Gastroesophageal sphincter (tissue), 4 donors: ENCODE measurements at regions not wholly inside any gene's neighbourhood (a gene's known extent, or its start where the extent isn't known, plus 50 kb on each side); places are given as distances from the start of the nearest gene placed in this dataset.

ENCODE experiments used
- ATAC-seq: fragments of 150-250 bp; one replicate; pipeline ENCODE4 v1.9.1; 2016; ENCODE audit warnings: mild to moderate bottlenecking, moderate library complexity
- H3K27ac ChIP-seq, 4 donors: fragments of 200-600 bp; sonication (generic) in 3 of 4; 1 replicate in 3 of 4; 2 replicates in 1 of 4; pipeline ENCODE4 v1.5.1; 2016 to 2019
- H3K27me3 ChIP-seq: fragments of 200-600 bp; sonication (generic); one replicate; pipeline ENCODE4 v1.5.1; 2019
- H3K36me3 ChIP-seq, 2 donors: fragments of 200-600 bp; sonication (generic); one replicate each; pipeline ENCODE4 v1.5.1; 2019; ENCODE audit warnings: control low read depth in 1 of 2
- H3K4me1 ChIP-seq, 3 donors: fragments of 200-600 bp; sonication (generic); 1 replicate in 2 of 3; 2 replicates in 1 of 3; pipeline ENCODE4 v1.5.1; 2016 to 2019; ENCODE audit warnings: control low read depth in 2 of 3
- H3K4me3 ChIP-seq, 2 donors: fragments of 200-600 bp; sonication (generic); one replicate each; pipeline ENCODE4 v1.5.1; 2019; ENCODE audit warnings: mild to moderate bottlenecking in 1 of 2, moderate library complexity in 1 of 2
- H3K9me3 ChIP-seq, 3 donors: fragments of 200-600 bp; sonication (generic); one replicate each; pipeline ENCODE4 v1.5.1; 2017 to 2019; ENCODE audit warnings: control low read depth in 2 of 3
- CTCF ChIP-seq, 4 experiments: fragments of 200-600 bp in 2 of 4; fragments of 450-650 bp in 2 of 4; sonication (generic) in 1 of 4; IDR thresholded peaks; one replicate each; pipeline ENCODE4 v1.5.1; 2017 to 2019; ENCODE audit warnings: antibody characterized with exemption in 4 of 4, mild to moderate bottlenecking in 2 of 4, moderate library complexity in 2 of 4
- EP300 ChIP-seq: sonication (generic); formaldehyde crosslinking; IDR thresholded peaks from one replicate; pipeline ENCODE4 v1.6.1; 2017; ENCODE audit warnings: antibody characterized with exemption, mild to moderate bottlenecking
- POLR2A ChIP-seq, 2 donors: fragments of 450-650 bp; IDR thresholded peaks; one replicate each; pipeline ENCODE4 v1.6.1; 2017; ENCODE audit warnings: antibody characterized with exemption in 2 of 2, mild to moderate bottlenecking in 2 of 2, moderate library complexity in 1 of 2
- POLR2AphosphoS5 ChIP-seq: sonication (generic); formaldehyde crosslinking; IDR thresholded peaks from one replicate; pipeline ENCODE4 v1.6.1; 2017; ENCODE audit warnings: antibody characterized with exemption
- WGBS, 2 donors: methylation state at CpG; one replicate each; pipeline ENCODE4 v1.1.5; 2018; ENCODE audit warnings: low coverage in 1 of 2; 5-methylcytosine and 5-hydroxymethylcytosine counted together

- Histone ChIP-seq H3K9me3 (peaks cover 0 to 11% (median 0%) of the 10 kb centered on the region in 3 donors), H3K27me3 (peaks cover 36% of the 10 kb centered on the region), H3K27ac (no peak overlapping the region), H3K36me3 (no peaks in the 10 kb centered on the region), H3K4me3 (no peak overlapping the region), H3K4me1 (no peaks in the 10 kb centered on the region)
- ATAC-seq, result no peak
- TF ChIP-seq CTCF (IDR thresholded peaks at IDR 0.05), result no peak
- no peak for TF ChIP-seq POLR2AphosphoS5
- no peak for TF ChIP-seq EP300
- TF ChIP-seq POLR2A (IDR thresholded peaks at IDR 0.05), result no peak
- WGBS, 2 donors, result 75 to 90% methylated on average over 1 to 2 of the region's 13 CpGs
These were observed 393.1 kb upstream of the IRX1 start for GRCh38 chr5:3202570-3202969.

DNA sequence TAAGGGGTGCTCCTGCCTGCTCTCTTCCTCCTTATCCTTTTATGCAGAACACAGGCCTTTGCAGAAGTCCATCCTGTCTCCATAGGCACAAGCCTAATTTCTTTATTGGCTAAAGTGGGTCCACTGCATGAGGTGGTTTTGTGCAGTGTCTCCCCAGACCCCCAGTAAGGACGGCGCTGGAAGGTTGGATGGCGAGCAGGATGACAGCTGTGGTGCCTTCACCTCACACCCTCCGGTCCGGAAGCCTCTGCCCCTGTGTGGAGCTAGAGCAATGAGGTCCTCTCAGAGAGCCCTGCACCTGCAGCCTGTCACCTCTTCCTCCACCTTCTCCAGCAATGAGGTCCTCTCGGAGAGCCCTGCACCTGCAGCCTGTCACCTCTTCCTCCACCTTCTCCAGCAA is 393.7 kb upstream of the IRX1 start:
- no peak for TF ChIP-seq EP300
- no peak for TF ChIP-seq CTCF (IDR thresholded peaks at IDR 0.05)
- no peak for TF ChIP-seq POLR2A (IDR thresholded peaks at IDR 0.05)
- no peak for TF ChIP-seq POLR2AphosphoS5
- peaks cover 0 to 11% (median 0%) of the 10 kb centered on the region in 3 donors for H3K9me3 ChIP-seq
- no peaks in the 10 kb centered on the region for H3K36me3 ChIP-seq
- no peak overlapping the region for H3K27ac ChIP-seq
- H3K4me3 ChIP-seq, result no peak overlapping the region
- peaks cover 42% of the 10 kb centered on the region for H3K27me3 ChIP-seq
- no peaks in the 10 kb centered on the region for H3K4me1 ChIP-seq
- WGBS, 2 donors, result 85% methylated on average over 4 of the region's 6 CpGs; no CpG with 5 or more reads in 1 of the 2 donors
- no peak for ATAC-seq

DNA sequence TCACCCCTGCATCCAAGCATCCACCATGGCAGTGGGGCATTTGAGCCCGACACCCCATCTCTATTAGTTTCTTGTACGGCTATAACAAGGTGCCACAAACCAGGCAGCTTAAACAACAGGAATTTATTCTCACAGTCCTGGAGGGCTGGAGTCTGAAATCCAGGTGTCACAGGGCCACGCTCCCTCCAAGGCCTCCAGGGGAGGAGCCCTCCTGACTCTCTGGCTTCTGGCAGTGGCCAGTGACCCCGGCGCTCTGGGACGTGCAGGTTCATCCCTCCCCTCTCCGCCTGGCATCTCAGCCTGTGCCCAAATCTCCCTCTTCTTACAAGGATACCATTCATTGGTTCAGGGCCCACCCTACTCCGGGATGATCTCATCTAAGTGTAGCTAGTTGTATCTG is 394.5 kb upstream of the IRX1 start:
- WGBS, 2 donors, result 87 to 100% methylated on average over 1 to 6 of the region's 8 CpGs
- TF ChIP-seq POLR2A (IDR thresholded peaks at IDR 0.05) (no peak), EP300 (no peak), CTCF (IDR thresholded peaks at IDR 0.05) (no peak), POLR2AphosphoS5 (no peak)
- Histone ChIP-seq H3K27me3 (peaks cover 50% of the 10 kb centered on the region), H3K36me3 (no peaks in the 10 kb centered on the region), H3K4me1 (no peaks in the 10 kb centered on the region), H3K27ac (no peak overlapping the region), H3K4me3 (no peak overlapping the region), H3K9me3 (peaks cover 0 to 11% (median 0%) of the 10 kb centered on the region in 3 donors)
- no peak for ATAC-seq

- no peaks in the 10 kb centered on the region for H3K4me1 ChIP-seq
- ATAC-seq, result no peak
- H3K27me3 ChIP-seq, result peaks cover 56% of the 10 kb centered on the region
- WGBS, 2 donors, result 25 to 60% methylated on average over 1 to 9 of the region's 15 CpGs
- H3K36me3 ChIP-seq, result no peaks in the 10 kb centered on the region
- peaks cover 0 to 11% (median 0%) of the 10 kb centered on the region in 3 donors for H3K9me3 ChIP-seq
- no peak overlapping the region for H3K27ac ChIP-seq
- no peak overlapping the region for H3K4me3 ChIP-seq
- no peak for TF ChIP-seq POLR2A (IDR thresholded peaks at IDR 0.05)
- TF ChIP-seq POLR2AphosphoS5, result no peak
- TF ChIP-seq CTCF (IDR thresholded peaks at IDR 0.05), result no peak
- TF ChIP-seq EP300, result no peak
These were observed 395.5 kb upstream of the IRX1 start for GRCh38 chr5:3199962-3200755.

DNA sequence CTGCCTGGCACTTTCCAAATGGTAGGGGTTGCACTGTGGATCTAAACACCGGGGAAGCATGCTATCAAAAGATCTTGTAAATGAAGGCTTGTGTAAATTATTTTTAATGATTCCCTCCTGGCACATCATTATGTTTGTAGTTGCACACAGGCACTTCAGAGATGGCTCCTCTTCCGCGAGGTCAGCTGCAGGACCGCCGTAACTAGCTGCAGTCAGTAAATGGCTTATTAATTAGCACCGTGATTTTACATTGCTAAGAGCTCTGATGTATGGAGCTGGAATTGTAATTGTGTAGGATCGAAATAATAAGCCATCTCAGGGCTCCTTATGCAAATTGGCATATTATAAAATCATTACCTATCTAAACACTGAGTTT is 397.6 kb upstream of the IRX1 start:
- H3K27ac ChIP-seq, result no peak overlapping the region
- no peak for TF ChIP-seq EP300
- no peak for TF ChIP-seq CTCF (IDR thresholded peaks at IDR 0.05)
- no peak for TF ChIP-seq POLR2AphosphoS5
- TF ChIP-seq POLR2A (IDR thresholded peaks at IDR 0.05), result no peak
- no peak overlapping the region for H3K4me3 ChIP-seq
- H3K36me3 ChIP-seq, result no peaks in the 10 kb centered on the region
- peaks cover 72% of the 10 kb centered on the region for H3K27me3 ChIP-seq
- no peaks in the 10 kb centered on the region for H3K9me3 ChIP-seq
- H3K4me1 ChIP-seq, result no peaks in the 10 kb centered on the region
- no peak for ATAC-seq
- whole genome bisulfite sequencing, 2 donors, result 12 to 14% methylated on average over 4 to 7 of the region's 7 CpGs
